HG02938 (cell line): ENCODE measurements at regions not wholly inside any gene's neighbourhood (a gene's known extent, or its start where the extent isn't known, plus 50 kb on each side); places are given as distances from the start of the nearest gene placed in this dataset.

Experiments used
- ATAC-seq: cut with Tn5 transposase; IDR thresholded peaks from one replicate; pipeline ENCODE4 v1.9.1; 2021; ENCODE audit warnings: mild to moderate bottlenecking, moderate library complexity; ENCODE audit not compliant: unreplicated experiment

DNA sequence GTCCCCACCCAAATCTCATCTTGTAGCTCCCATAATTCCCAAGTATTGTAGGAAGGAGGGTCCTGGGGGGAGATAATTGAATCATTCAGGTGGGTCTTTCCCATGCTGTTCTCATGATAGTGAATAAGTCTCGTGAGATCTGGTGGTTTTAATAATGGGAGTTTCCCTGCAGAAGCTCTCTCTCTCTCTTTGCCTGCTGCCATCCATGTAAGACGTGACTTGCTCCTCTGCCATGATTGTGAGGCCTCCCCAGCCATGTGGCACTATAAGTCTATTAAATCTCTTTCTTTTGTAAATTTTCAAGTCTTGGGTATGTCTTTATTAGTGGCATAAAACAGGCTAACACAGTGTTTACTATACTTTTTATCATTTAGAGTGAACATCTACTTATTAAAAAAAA is 338.8 kb downstream of the ANKRD7 start:
- ATAC-seq: no peak

DNA sequence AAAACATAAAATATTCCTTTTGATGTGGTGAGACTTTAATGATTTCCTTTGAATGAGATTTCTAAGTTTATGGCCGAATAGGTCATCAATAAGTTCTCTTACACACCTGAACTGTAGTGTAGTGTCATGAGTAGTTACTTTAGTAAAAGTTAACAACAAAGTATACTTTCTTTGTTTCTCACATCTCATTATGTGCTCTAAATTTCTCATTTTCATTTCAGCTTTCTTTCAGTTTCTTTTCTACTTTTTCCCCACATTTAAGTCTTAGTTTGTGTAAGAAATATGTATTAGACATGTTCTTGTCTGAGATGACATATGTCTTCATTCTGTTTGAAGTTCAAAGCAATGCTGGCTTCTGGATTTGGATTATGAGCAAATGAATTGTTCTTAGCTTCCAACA is 348.1 kb downstream of the ANKRD7 start:
- no peak for ATAC-seq

DNA sequence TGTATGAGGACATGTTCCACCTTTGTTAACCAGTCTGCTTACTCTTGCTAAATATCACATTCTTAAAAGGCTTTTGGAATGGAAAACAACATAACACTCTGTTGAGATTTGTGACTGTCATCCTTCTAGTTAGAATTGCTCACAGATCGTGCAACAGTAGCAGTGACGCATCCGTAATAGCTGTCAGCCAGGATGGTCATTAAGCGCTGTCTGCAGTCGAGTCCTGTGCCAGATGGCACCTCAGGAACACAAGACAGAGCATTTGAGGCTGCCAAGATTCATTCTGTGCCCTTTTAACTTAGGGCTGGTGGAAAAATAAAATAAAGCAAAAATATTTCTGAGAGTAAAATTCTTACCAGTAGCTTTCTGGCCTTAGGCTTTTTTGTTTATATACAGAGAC is 348.6 kb downstream of the ANKRD7 start:
- no peak for ATAC-seq

DNA sequence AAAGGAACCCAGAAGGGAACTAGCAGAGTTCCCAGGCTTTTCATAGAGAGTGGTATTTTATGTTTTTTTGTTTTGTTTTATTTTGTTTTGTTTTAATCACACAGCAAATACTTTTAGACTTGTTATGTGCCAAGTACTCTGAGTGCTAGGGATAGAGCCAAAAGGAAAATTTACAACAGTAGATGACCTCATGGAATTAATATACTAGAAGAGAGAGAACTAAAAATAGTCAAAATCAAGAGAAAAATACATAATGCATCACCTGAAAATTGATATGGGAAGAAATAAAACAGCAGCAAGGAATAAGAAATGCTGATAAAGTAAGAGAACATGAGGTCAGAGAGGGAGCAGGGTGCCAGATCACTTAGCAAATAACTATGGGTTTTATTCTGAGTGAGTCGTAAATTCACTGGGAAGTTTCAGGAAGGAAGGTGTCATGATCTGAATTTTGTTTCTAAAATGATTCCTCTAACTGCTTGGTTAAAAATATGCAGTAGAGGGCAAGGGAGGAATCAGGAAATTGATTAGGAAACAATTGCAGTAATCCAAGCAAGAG is 351.0 kb downstream of the ANKRD7 start:
- ATAC-seq: no peak

DNA sequence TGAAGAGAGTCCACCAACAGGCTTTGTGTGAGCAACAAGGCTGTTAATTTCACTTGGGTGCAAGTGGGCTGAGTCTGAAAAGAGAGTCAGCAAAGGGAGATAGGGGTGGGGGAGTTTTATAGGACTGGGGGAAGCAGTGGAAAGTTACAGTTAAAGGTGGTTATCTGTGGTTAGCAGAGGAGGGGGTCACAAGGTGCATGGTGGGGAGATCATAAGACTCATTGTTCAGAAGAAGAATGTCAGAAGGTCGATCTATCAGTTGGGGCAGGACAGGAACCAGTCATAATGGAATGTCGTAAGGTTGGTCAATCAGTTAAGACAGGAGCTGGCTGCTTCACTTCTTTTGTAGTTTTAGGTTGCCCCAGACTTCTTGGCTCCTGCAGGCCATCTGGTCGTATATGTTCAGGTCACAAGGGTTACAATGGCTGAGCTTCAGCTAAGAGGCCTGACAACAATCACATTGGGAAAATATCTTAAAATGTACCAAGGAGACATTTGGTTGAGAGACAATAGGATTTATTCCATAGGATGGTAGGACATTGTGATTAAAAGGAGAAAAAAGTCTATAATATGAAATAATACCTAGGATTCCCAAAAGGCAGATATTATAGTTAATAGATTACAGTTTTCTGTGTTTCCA is 356.4 kb downstream of the ANKRD7 start:
- ATAC-seq: no peak

DNA sequence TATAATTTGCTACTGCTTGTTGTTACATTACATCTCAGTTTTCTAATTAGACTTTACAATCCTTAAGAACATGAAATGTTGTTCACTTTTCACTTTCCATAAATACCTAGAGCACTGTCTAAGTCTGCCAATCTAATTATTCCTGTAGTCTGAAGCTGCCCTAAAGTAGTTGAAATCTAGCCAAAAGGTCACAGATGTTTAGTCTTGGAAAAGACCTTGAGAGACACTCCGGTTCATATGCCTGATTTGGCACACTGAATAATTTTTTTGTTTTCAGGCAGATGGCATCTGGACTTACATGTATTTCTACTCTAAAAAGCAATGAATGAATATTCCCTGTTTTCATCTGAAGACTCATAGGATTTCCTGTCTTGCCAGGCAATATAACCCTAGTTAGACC is 359.1 kb downstream of the ANKRD7 start:
- no peak for ATAC-seq

DNA sequence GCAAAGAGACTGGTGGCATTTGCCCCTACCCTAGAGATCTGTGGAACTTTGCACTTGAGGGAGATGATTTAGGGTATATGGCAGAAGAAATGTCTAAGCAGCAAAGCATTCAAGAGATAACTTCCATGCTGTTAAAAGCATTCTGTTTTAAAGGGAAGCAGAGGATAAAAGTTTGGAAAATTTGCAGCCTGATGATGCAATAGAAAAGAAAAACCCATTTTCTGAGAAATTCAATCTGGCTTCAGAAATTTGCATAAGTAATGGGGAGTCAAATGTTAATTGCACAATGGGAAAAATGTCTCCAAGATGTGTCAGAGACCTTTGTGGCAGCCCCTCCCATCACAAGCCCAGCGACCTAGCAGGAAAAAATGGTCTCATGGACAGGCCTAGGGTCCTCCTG is 361.7 kb downstream of the ANKRD7 start:
- ATAC-seq: no peak

DNA sequence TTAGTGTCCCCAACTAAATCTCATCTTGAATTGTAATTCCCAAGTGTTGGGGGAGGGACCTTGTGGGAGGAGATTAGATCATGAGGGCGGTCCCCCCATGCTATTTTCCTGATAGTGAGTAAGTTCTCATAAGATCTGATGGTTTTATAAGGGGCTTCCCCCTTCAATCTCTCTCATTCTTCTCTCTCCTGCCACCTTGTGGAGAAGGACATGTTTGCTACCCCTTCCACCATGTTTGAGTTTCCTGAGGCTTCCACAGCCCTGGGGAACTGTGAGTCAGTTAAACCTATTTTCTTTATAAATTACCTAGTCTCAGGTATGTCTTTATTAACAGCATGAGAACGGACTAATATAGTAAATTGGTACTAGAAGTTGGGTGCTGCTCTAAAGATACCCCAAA is 365.6 kb downstream of the ANKRD7 start:
- peak; percentile 92 for ATAC-seq

DNA sequence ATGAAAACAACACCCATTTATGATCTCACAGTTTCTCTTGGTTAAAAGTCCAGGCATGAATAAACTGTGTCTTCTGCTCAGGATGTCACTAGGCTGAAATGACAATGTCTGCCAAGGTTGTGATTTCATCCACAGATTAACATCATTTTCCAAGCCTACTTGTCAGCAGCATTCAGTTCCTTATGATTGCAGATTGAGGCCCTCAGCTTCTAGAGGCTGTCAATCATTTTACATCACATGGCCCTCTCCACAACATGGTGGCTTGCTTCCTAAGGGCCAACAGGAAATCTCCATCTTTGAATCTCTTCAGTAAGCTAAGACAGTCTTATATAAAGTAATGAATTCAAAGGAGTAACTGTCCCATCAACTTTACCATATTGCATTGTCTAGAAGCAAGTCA is 377.6 kb downstream of the ANKRD7 start:
- ATAC-seq: no peak

DNA sequence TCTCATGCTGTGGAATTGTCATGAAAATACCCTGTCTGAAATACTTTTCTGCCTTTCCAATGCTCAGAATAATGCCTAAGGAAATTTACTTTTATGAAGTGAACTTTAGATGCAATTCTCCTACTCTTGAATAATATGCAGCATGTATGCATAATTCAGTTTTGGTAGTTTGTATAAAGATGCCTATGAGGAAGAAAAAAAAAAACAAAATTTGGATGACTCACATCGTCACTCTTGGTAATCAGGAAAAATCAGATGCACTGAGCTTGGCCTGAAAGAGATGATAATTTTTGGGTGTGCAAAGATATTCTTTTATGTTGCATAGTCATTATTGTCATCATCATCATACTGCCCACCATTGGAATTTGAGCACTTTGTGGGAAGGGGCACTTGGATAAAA is 382.1 kb downstream of the ANKRD7 start:
- no peak for ATAC-seq

DNA sequence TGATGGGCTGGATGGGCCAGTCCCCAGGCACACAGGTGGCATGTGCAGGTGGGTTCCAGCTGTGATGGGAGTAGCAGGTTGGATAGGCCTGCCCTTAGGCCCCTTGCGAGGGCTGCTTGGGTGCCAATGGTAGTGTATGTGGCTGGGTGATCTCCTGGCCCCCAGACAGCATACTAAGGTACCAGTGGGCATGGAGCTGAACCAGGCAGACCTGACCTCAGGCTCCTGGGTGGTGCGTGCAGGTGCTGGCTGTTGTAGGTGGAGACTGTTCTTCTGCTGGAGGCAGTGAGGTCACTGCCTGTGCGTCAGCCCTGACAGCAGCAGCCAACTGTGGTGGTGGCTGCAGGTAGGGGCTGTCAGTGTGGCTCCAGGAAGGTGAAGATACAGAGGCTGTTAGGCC is 384.7 kb downstream of the ANKRD7 start:
- ATAC-seq: no peak

DNA sequence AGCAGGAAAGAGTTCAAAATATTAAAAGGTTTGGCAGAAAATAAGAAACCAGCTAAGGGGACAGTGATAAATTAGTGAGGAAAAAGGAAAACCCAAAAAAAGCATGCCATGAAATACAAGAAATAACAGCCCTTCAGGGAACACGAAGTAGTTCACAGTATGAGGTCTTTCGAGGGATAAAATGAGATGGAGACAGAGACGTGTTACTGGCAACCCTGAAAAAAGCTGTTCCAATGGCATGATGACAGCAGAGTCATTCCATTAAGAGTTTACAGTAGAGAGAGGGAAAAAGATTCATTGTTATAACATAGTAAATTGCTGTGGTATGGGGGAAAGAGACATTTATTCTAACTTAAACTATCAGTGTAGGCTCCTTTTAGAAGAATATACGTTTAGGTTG is 391.2 kb downstream of the ANKRD7 start:
- ATAC-seq: no peak

DNA sequence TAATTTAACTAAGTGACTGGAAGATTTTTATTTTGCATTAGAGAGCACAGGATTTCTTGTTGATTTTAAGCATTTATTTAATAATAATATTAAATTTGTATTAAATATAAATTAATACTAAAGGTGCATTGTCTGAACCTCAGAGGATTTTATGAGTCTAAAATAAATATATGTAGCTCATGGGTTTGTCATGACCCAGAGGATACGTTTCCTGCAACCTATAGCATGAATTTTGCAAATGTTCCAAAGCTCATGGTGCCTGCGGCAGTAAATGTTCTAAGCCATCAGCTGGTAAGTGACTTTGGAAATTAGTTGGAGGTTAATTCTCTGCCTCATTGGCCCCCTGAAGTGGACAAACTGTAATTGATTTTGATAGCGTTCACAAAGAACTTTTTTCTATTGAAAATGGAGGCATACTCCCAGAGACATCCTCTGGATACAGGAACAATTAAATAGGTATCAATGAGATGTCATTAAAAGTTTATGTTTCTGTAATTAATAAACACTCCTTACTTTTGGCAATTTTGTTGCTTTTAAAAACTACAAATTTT is 397.4 kb downstream of the ANKRD7 start:
- ATAC-seq: no peak

DNA sequence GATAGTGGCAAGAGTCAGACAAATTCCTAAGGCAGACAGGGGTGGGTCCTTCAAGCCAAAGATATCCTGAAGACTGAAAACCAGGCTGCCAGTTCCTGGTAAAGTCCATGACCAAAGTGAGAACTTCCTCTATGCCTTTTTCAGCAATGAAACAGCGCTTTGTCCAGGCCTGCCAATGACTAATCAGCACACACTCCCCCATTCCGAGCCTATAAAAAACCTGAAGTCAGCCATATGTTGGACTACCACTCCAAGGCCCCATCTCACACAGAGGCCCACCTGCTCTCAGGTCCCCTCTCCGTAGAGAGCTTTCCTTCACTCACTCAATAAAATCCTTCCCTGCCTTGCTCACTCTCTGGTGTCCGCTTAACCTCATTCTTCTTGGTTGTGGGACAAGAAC is 402.2 kb downstream of the ANKRD7 start:
- ATAC-seq: no peak

DNA sequence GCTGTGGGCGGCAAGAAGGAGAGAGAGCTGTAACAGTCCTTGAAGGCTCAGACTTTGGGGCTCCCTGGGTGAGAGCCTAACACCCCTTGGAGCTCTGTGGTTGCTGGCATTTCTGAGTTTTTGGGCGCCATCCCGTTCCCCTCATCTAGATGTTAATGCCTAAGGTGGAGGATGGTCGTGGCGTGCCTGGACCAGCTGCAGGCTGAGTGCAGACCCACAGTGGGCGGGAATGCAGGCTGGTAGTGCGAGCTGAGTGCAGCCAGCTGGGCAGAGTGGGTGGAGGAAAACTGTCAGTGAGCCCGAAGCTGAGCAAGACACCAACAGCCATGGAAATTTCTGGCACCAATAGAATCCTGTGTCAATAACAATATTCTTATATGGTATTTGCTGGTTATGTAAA is 403.0 kb downstream of the ANKRD7 start:
- ATAC-seq: no peak

DNA sequence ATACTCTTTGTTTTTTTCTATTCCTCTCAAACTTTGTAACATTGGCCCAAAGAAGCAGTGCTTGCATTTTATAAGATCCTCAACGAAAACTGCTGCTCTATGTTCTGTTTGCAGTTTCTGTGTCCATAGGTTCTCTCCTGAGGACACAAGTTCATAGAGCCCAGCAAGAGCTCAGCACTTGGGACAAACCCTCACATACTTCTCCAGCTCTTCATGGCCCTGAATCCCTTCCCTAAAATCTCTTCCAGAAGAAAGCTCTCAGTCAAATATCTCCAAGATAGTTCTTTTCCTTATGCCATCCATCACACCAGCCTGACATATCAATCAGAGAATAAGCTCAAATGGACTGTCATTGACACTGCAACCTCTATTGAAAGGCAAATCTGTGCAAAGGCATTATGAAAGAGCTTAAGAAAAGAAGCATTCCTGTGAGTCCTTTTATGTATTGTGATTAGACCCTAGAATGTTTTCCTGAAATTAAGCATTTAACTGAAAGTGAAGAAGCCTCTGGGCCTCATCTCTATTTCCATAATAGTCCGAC is 405.5 kb downstream of the ANKRD7 start:
- ATAC-seq: no peak

DNA sequence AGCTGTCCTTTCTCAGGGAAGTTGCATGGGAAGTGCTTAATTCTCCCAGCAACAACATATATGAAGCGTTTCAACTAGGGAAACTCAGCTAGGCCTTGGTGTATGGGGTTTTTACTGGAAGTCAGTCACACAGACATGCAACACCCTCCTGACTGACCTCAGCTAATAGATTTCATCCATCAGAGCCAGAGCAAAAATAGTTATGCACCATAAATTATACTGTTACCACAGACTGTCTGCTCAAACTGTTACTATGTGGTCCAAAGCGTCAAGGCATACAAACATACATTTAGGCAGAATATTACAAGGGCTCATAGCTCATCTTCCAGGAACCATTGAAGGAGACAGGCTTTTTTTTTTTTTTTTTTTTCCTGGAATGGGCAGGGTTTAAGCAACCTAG is 417.9 kb downstream of the ANKRD7 start:
- ATAC-seq: no peak

DNA sequence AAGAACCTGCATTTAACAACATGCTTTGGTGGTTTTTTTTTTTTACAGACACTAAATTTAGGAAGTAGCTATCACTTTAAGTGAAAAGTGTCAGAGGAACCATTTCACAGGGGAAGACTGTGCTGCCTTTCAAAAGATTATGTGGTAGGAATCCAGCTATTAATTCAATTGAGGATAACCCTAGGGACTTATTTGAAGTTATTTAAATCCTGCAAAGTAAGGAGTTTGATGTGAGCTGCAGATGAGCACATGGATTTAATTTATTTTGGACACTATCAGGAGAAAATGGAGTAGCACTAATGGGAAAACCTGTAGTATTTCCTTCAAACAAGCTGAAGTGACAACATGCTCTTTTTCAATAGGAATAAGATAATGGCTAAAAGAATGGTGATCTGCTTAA is 419.8 kb downstream of the ANKRD7 start:
- no peak for ATAC-seq

DNA sequence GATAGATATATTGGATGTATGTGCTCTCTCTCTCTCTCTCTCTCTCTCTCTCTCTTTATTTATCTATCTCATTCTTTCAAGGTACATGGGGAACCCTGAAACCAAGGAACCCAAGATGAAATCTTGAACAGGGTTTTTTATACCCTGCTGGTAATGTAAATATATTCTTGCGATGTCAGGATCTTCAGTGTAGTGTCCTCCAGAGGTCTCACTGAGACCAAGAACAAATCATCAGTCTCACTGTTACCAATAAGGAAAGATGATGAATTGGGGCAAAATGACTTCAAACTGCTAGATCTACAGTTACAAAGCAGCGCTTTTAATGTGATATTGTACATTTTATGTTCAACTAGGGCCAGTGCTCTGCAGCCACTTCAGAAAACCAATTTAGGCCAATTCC is 423.5 kb downstream of the ANKRD7 start:
- no peak for ATAC-seq

DNA sequence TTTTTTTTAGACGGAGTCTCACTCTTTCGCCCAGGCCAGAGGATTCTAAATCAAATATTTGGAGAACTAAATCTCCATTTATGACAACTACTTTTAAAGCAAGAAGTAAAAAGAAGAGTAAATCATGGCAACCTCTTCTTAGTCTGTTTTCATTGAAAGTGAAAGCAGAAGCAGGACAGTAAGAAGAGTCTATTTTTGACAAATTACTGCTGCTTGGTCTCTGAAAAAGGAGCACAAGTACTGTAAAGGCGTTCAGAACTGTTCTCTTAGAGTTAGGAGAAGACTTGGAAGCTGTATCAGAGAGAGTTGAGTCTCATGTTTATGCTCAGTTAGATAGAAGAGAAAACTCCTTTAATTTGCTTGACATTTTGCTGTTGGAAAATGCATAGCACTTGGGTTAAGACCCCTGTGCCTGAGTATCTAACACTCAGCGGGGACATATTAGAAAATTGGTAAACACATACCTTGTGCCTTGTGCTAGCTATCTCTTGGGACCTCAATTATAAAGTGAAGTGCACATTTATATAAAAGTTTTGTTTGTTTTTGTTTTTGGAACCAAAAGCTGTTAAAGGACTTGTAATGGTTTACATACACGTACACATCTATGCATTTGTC is 433.0 kb downstream of the ANKRD7 start:
- peak; percentile 88 for ATAC-seq

DNA sequence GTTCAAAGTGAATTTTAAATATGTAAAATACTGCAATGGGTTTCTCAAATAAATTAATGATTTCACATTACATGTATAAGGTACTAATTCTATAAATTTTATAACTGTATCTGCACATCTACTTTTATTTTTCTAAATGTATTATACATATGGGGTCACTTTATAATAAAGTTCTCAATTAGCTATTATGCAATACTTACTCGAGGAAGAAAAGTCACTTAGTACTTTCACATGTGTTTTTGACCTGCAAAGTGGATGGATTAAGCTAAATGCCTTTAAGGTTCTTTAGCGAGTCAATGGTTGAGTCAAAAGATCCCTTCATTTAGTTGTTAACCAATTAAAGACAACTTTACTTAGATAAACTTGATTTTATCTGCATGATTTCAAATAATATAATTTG is 437.8 kb downstream of the ANKRD7 start:
- no peak for ATAC-seq

DNA sequence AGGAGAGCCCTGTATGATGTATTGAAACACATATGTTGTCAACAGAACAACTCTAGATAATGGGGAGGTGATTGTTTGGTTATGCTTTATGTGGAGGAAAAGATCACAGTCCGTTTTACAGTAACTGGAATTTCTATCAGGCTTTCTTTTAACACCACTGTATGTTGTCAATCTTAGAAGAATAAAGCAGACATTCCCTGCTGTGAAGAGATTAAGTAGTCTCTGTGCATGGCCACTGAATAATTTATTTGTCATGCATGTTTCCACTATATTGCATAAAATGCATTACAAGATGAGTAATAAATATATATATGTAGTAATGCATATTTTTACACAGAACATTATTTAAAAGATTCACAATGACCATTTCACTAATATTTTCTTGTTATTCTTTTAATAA is 440.0 kb downstream of the ANKRD7 start:
- no peak for ATAC-seq
